Neural cell (in vitro differentiated cells): ENCODE measurements at regions not wholly inside any gene's neighbourhood (a gene's known extent, or its start where the extent isn't known, plus 50 kb on each side); places are given as distances from the start of the nearest gene placed in this dataset.

ENCODE experiments used
- H2AFZ ChIP-seq: fragments of 200-600, 300-800 bp; sonication (generic), shearing (Covaris generic); 2 replicates; pipeline ENCODE4 v1.6.0; 2014; ENCODE audit warnings: low read depth, mild to moderate bottlenecking, antibody characterized with exemption, low read length, moderate library complexity
- H3F3A ChIP-seq: fragments of 200-600 bp; shearing (Covaris generic); 2 replicates; pipeline ENCODE4 v1.6.1; 2016; ENCODE audit warnings: mild to moderate bottlenecking, moderate library complexity, mixed read lengths, antibody characterized with exemption, low read length; ENCODE audit not compliant: insufficient read depth, poor library complexity, severe bottlenecking
- H3K27ac ChIP-seq: fragments of 200-600, 300-800 bp; sonication (generic), shearing (Covaris generic); 2 replicates; pipeline ENCODE4 v1.5.1; 2014; ENCODE audit warnings: mild to moderate bottlenecking, low read length, moderate library complexity
- H3K27me3 ChIP-seq: fragments of 300-800, 200-600 bp; sonication (generic), shearing (Covaris generic); 2 replicates; pipeline ENCODE4 v1.6.0; 2014; ENCODE audit warnings: mild to moderate bottlenecking, low read depth, low read length, moderate library complexity; ENCODE audit not compliant: insufficient read depth
- H3K36me3 ChIP-seq: fragments of 300-800, 200-600 bp; sonication (generic), shearing (Covaris generic); 2 replicates; pipeline ENCODE4 v1.5.1; 2014; ENCODE audit warnings: mild to moderate bottlenecking, antibody characterized with exemption, low read length, moderate library complexity; ENCODE audit not compliant: insufficient read depth
- H3K4me2 ChIP-seq: fragments of 300-800, 200-600 bp; sonication (generic), shearing (Covaris generic); 2 replicates; pipeline ENCODE4 v1.6.0; 2014; ENCODE audit warnings: mild to moderate bottlenecking, low read length
- H3K4me3 ChIP-seq: fragments of 300-800, 200-600 bp; sonication (generic), shearing (Covaris generic); 2 replicates; pipeline ENCODE4 v1.5.1; 2014; ENCODE audit warnings: mild to moderate bottlenecking, low read length, moderate library complexity
- H3K79me2 ChIP-seq: fragments of 200-600 bp; shearing (Covaris generic); replicated peaks from 2 replicates; pipeline ENCODE4 v1.6.0; 2014; ENCODE audit warnings: mild to moderate bottlenecking, low read length, moderate library complexity; ENCODE audit not compliant: insufficient read depth
- H3K9ac ChIP-seq: fragments of 300-800, 200-600 bp; sonication (generic), shearing (Covaris generic); 2 replicates; pipeline ENCODE4 v1.6.1; 2016; ENCODE audit warnings: mild to moderate bottlenecking, low read length, mixed read lengths
- H3K9me2 ChIP-seq: fragments of 200-600 bp; shearing (Covaris generic); 2 replicates; pipeline ENCODE4 v1.6.1; 2016; ENCODE audit warnings: mild to moderate bottlenecking, low read length, mixed read lengths; ENCODE audit not compliant: insufficient read depth
- H3K9me3 ChIP-seq: fragments of 200-600, 300-800 bp; sonication (generic), shearing (Covaris generic); 2 replicates; pipeline ENCODE4 v1.6.1; 2016; ENCODE audit warnings: mild to moderate bottlenecking, mixed run types, low read length, moderate library complexity, mixed read lengths
- H4K20me1 ChIP-seq: fragments of 200-600 bp; shearing (Covaris generic); 2 replicates; pipeline ENCODE4 v1.6.1; 2016; ENCODE audit warnings: mild to moderate bottlenecking, mixed run types; ENCODE audit not compliant: insufficient read depth
- EP300 ChIP-seq: fragments of 450-650 bp; conservative IDR thresholded peaks from 2 replicates; pipeline ENCODE4 v1.6.1; 2014; ENCODE audit warnings: antibody characterized with exemption, mild to moderate bottlenecking, moderate library complexity; ENCODE audit not compliant: poor library complexity, severe bottlenecking
- EZH2 ChIP-seq: fragments of 200-600, 300-800 bp; shearing (Covaris generic), sonication (generic); IDR thresholded peaks from 2 replicates; pipeline ENCODE4 v1.6.1; 2014; ENCODE audit warnings: antibody characterized with exemption, low read length, borderline replicate concordance, mild to moderate bottlenecking; ENCODE audit not compliant: insufficient read depth, poor library complexity, severe bottlenecking
- MXI1 ChIP-seq: fragments of 450-650 bp; conservative IDR thresholded peaks from 2 replicates; pipeline ENCODE4 v1.6.1; 2014; ENCODE audit warnings: antibody characterized with exemption, mild to moderate bottlenecking; ENCODE audit not compliant: poor library complexity, severe bottlenecking
- POLR2AphosphoS5 ChIP-seq: IDR thresholded peaks from 2 replicates; pipeline ENCODE4 v1.6.1; 2012
- RAD21 ChIP-seq: fragments of 450-650 bp; conservative IDR thresholded peaks from 2 replicates; pipeline ENCODE4 v1.6.1; 2014; ENCODE audit warnings: antibody characterized with exemption, mild to moderate bottlenecking, moderate library complexity
- SMC3 ChIP-seq: fragments of 450-650 bp; conservative IDR thresholded peaks from 2 replicates; pipeline ENCODE4 v1.6.1; 2014; ENCODE audit warnings: antibody characterized with exemption, mild to moderate bottlenecking, moderate library complexity; ENCODE audit not compliant: poor library complexity
- TAF1 ChIP-seq: IDR thresholded peaks from 2 replicates; pipeline ENCODE4 v1.6.1; 2012; ENCODE audit warnings: low read depth
- TF ChIP-seq, protein P1 (sequence below): IDR thresholded peaks from 2 replicates; pipeline ENCODE4 v1.6.1; 2012; ENCODE audit warnings: borderline replicate concordance
- TF ChIP-seq, protein P2 (sequence below): fragments of 450-650 bp; IDR thresholded peaks from 2 replicates; pipeline ENCODE4 v1.5.1; 2014; ENCODE audit warnings: antibody characterized with exemption, mild to moderate bottlenecking, moderate library complexity; ENCODE audit not compliant: poor library complexity, severe bottlenecking

DNA sequence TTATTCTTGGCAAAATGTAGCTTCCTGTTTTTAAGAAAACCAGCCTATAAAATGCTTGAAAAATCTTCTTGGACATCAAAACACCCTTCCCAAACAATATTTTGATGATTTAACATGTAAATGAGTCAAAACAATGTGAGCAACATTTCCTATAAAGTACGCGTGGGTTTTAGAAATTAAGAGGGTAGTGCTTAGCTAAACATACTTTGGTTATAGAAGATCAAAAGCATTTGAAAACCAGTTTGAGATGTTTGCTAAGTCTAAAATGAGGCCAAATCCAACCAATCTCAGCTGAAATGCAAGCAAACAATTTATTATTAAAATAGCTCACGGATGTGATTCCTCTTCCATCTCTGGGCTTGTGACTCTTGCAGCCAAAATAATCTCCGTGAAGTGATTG is 350.4 kb downstream of the TGFB2 start:
- Histone ChIP-seq H3F3A (no peaks in the 10 kb centered on the region), H3K36me3 (no peaks in the 10 kb centered on the region), H3K9me2 (no peaks in the 10 kb centered on the region), H3K27ac (no peak overlapping the region), H3K4me3 (no peak overlapping the region), H3K79me2 (no peaks in the 10 kb centered on the region), H3K27me3 (no peaks in the 10 kb centered on the region), H3K4me2 (no peak overlapping the region), H3K9ac (no peak overlapping the region), H2AFZ (no peak overlapping the region), H4K20me1 (no peaks in the 10 kb centered on the region), H3K9me3 (no peaks in the 10 kb centered on the region)
- TF ChIP-seq EP300: no peak
- no peak for TF ChIP-seq EZH2
- no peak for TF ChIP-seq POLR2AphosphoS5
- TF ChIP-seq, protein P1, sequence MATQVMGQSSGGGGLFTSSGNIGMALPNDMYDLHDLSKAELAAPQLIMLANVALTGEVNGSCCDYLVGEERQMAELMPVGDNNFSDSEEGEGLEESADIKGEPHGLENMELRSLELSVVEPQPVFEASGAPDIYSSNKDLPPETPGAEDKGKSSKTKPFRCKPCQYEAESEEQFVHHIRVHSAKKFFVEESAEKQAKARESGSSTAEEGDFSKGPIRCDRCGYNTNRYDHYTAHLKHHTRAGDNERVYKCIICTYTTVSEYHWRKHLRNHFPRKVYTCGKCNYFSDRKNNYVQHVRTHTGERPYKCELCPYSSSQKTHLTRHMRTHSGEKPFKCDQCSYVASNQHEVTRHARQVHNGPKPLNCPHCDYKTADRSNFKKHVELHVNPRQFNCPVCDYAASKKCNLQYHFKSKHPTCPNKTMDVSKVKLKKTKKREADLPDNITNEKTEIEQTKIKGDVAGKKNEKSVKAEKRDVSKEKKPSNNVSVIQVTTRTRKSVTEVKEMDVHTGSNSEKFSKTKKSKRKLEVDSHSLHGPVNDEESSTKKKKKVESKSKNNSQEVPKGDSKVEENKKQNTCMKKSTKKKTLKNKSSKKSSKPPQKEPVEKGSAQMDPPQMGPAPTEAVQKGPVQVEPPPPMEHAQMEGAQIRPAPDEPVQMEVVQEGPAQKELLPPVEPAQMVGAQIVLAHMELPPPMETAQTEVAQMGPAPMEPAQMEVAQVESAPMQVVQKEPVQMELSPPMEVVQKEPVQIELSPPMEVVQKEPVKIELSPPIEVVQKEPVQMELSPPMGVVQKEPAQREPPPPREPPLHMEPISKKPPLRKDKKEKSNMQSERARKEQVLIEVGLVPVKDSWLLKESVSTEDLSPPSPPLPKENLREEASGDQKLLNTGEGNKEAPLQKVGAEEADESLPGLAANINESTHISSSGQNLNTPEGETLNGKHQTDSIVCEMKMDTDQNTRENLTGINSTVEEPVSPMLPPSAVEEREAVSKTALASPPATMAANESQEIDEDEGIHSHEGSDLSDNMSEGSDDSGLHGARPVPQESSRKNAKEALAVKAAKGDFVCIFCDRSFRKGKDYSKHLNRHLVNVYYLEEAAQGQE: no peak
- TF ChIP-seq SMC3: no peak
- TF ChIP-seq TAF1: no peak
- no peak for TF ChIP-seq MXI1
- TF ChIP-seq, protein P2, sequence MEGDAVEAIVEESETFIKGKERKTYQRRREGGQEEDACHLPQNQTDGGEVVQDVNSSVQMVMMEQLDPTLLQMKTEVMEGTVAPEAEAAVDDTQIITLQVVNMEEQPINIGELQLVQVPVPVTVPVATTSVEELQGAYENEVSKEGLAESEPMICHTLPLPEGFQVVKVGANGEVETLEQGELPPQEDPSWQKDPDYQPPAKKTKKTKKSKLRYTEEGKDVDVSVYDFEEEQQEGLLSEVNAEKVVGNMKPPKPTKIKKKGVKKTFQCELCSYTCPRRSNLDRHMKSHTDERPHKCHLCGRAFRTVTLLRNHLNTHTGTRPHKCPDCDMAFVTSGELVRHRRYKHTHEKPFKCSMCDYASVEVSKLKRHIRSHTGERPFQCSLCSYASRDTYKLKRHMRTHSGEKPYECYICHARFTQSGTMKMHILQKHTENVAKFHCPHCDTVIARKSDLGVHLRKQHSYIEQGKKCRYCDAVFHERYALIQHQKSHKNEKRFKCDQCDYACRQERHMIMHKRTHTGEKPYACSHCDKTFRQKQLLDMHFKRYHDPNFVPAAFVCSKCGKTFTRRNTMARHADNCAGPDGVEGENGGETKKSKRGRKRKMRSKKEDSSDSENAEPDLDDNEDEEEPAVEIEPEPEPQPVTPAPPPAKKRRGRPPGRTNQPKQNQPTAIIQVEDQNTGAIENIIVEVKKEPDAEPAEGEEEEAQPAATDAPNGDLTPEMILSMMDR: no peak
- TF ChIP-seq RAD21: no peak

DNA sequence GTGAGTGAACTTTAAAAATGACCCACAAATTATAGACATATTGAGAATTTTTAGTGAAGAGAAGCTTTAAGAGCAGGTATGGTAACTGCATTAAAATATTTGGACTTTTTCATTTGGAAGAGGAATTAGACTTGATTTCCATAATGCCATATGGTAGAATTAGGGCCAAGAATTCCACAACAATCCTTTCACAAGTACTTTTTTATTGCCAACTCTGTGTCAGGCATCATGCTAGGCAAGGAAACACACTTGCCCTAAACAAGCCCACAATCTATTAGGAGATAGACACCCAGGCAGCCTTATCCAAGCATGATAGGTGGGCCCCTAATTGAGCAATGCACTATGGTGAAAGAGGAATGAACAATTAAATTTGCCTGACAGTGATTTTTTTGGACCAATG is 353.0 kb downstream of the TGFB2 start:
- no peaks in the 10 kb centered on the region for H3K36me3 ChIP-seq
- no peak overlapping the region for H3K4me2 ChIP-seq
- H3K4me3 ChIP-seq: no peak overlapping the region
- H3K9ac ChIP-seq: no peak overlapping the region
- TF ChIP-seq SMC3: no peak
- no peak for TF ChIP-seq EZH2
- TF ChIP-seq, protein P1: no peak
- no peak for TF ChIP-seq POLR2AphosphoS5
- TF ChIP-seq TAF1: no peak
- TF ChIP-seq, protein P2: no peak
- TF ChIP-seq MXI1: no peak
- no peak for TF ChIP-seq EP300
- no peak for TF ChIP-seq RAD21
- no peaks in the 10 kb centered on the region for H4K20me1 ChIP-seq
- H3K9me3 ChIP-seq: no peaks in the 10 kb centered on the region
- H3K79me2 ChIP-seq: no peaks in the 10 kb centered on the region
- no peaks in the 10 kb centered on the region for H3K27me3 ChIP-seq
- H2AFZ ChIP-seq: no peak overlapping the region
- no peak overlapping the region for H3K27ac ChIP-seq
- H3F3A ChIP-seq: no peaks in the 10 kb centered on the region
- no peaks in the 10 kb centered on the region for H3K9me2 ChIP-seq
